Tibial artery (tissue), 4 donors: ENCODE measurements at regions not wholly inside any gene's neighbourhood (a gene's known extent, or its start where the extent isn't known, plus 50 kb on each side); places are given as distances from the start of the nearest gene placed in this dataset.

Experiments used
- DNase-seq, 2 donors: peaks; one replicate each; pipeline ENCODE4 v3.0.0-alpha.2; 2019
- H3K27ac ChIP-seq, 2 donors: fragments of 200-600 bp; sonication (generic) in 1 of 2; 1 replicate in 1 of 2; 2 replicates in 1 of 2; pipeline ENCODE4 v1.5.1; 2018 to 2019; ENCODE audit warnings: mild to moderate bottlenecking in 1 of 2
- H3K27me3 ChIP-seq, 2 donors: fragments of 200-600 bp; sonication (generic) in 1 of 2; one replicate each; pipeline versions ENCODE4 v1.5.1 to v1.6.0; 2016 to 2019
- H3K36me3 ChIP-seq, 3 donors: fragments of 200-600 bp; sonication (generic) in 2 of 3; one replicate each; pipeline ENCODE4 v1.5.1; 2016 to 2019; ENCODE audit warnings: mild to moderate bottlenecking in 2 of 3
- H3K4me1 ChIP-seq, 4 donors: fragments of 200-600 bp; sonication (generic) in 2 of 4; 1 replicate in 3 of 4; 2 replicates in 1 of 4; pipeline ENCODE4 v1.5.1; 2016 to 2019
- H3K4me3 ChIP-seq, 2 donors: fragments of 200-600 bp; sonication (generic) in 1 of 2; 1 replicate in 1 of 2; 2 replicates in 1 of 2; pipeline ENCODE4 v1.5.1; 2018 to 2019; ENCODE audit warnings: mild to moderate bottlenecking in 2 of 2
- H3K9me3 ChIP-seq, 3 donors: fragments of 200-600 bp; sonication (generic) in 1 of 3; one replicate each; pipeline ENCODE4 v1.5.1; 2016 to 2019
- CTCF ChIP-seq, 2 experiments: fragments of 200-600 bp in 1 of 2; fragments of 450-650 bp in 1 of 2; IDR thresholded peaks; one replicate each; pipeline ENCODE4 v1.5.1; 2017 to 2019; ENCODE audit warnings: antibody characterized with exemption in 2 of 2, mild to moderate bottlenecking in 1 of 2, moderate library complexity in 1 of 2
- intact Hi-C: fragments of 100-400 bp; cut with DNase I; formaldehyde crosslinking; loops from one replicate; pipeline ENCODE4 v1.15.0; 2023; ENCODE audit warnings: low total_unique reads

- H3K4me3 ChIP-seq = no peak overlapping the region
- H3K36me3 ChIP-seq = no peaks in the 10 kb centered on the region
- no peak for TF ChIP-seq CTCF (IDR thresholded peaks at IDR 0.05)
- peaks cover 0 to 16% (median 6%) of the 10 kb centered on the region in 4 donors for H3K4me1 ChIP-seq
- intact Hi-C loops = no loop called here
- H3K27me3 ChIP-seq = no peaks in the 10 kb centered on the region
- H3K9me3 ChIP-seq = no peaks in the 10 kb centered on the region
- no peak for DNase-seq
- no peak overlapping the region for H3K27ac ChIP-seq
Measured at GRCh38 chr12:40632933-40633332, 59.3 kb upstream of the CNTN1 start.

- TF ChIP-seq CTCF (IDR thresholded peaks at IDR 0.05) = no peak
- no peak overlapping the region for H3K27ac ChIP-seq
Measured at GRCh38 chr12:40634517-40635131, 57.6 kb upstream of the CNTN1 start.

GRCh38 chr12:40635141-40635731 is 57.0 kb upstream of the CNTN1 start:
- Histone ChIP-seq H3K9me3 (no peaks in the 10 kb centered on the region), H3K4me3 (no peak overlapping the region), H3K27me3 (no peaks in the 10 kb centered on the region), H3K27ac (no peak overlapping the region), H3K36me3 (no peaks in the 10 kb centered on the region), H3K4me1 (peaks cover 0 to 16% (median 6%) of the 10 kb centered on the region in 4 donors)
- no peak for TF ChIP-seq CTCF (IDR thresholded peaks at IDR 0.05)
- intact Hi-C loops = no loop called here
- DNase-seq = no peak

More at GRCh38 chr12:40634517-40635131, 57.6 kb upstream of the CNTN1 start:
- no peak overlapping the region for H3K4me3 ChIP-seq
- no peaks in the 10 kb centered on the region for H3K27me3 ChIP-seq
- DNase-seq = no peak
- no peaks in the 10 kb centered on the region for H3K36me3 ChIP-seq
- H3K4me1 ChIP-seq = peaks cover 0 to 16% (median 6%) of the 10 kb centered on the region in 4 donors
- H3K9me3 ChIP-seq = no peaks in the 10 kb centered on the region
- intact Hi-C loops = no loop called here
